ENCODE measurements at regions not wholly inside any gene's neighbourhood (a gene's known extent, or its start where the extent isn't known, plus 50 kb on each side); places are given as distances from the start of the nearest gene placed in this dataset.

GRCh38 chr1:238648296-238648695 lies 738.1 kb upstream of the CHRM3 start:
- no peak for DNase-seq (ENCODE audit: low read depth)
- TF ChIP-seq EZH2 (IDR thresholded peaks at IDR 0.05; ENCODE audit: insufficient read depth, low read length) (no peak), CTCF (IDR thresholded peaks at IDR 0.05; ENCODE audit: insufficient read depth, low read depth, low read length) (no peak)
- Histone ChIP-seq H3K36me3 (ENCODE audit: insufficient read depth, low read length) (no peaks in the 10 kb centered on the region), H3K79me2 (ENCODE audit: insufficient read depth, low read length) (no peaks in the 10 kb centered on the region), H3K4me2 (ENCODE audit: low read length) (peak overlapping the region; percentile 67), H4K20me1 (ENCODE audit: insufficient read depth, low read length) (no peaks in the 10 kb centered on the region), H3K27ac (ENCODE audit: low read depth, low read length) (peak overlapping the region; percentile 94), H3K9me3 (ENCODE audit: insufficient read depth, low read depth, low read length) (no peaks in the 10 kb centered on the region), H3K4me1 (ENCODE audit: insufficient read depth, low read length) (peaks cover 27% of the 10 kb centered on the region), H3K4me3 (ENCODE audit: insufficient read depth, low read depth, low read length) (no peak overlapping the region), H3K27me3 (ENCODE audit: insufficient read depth, low read length) (no peaks in the 10 kb centered on the region), H3K9ac (ENCODE audit: low read length) (peak overlapping the region; percentile 67), H2AFZ (ENCODE audit: low read depth, low read length) (no peak overlapping the region)
- peaks cover 35% of the 10 kb centered on the region for H3K4me1 Mint-ChIP-seq (ENCODE audit: low read depth, unreplicated experiment)
- no peak overlapping the region for H3K4me3 Mint-ChIP-seq (ENCODE audit: unreplicated experiment)
- peak overlapping the region; percentile 98 for H3K27ac Mint-ChIP-seq (ENCODE audit: unreplicated experiment)
- no peaks in the 10 kb centered on the region for H3K36me3 Mint-ChIP-seq (ENCODE audit: low read depth, unreplicated experiment)
- FAIRE-seq: peak; percentile 50
- H3K9me3 Mint-ChIP-seq (ENCODE audit: unreplicated experiment): no peaks in the 10 kb centered on the region
- no peaks in the 10 kb centered on the region for H3K27me3 Mint-ChIP-seq (ENCODE audit: low read depth, unreplicated experiment)

GRCh38 chr1:238647877-238648276 lies 738.5 kb upstream of the CHRM3 start:
- Mint-ChIP-seq H3K36me3 (ENCODE audit: low read depth, unreplicated experiment) (no peaks in the 10 kb centered on the region), H3K27ac (ENCODE audit: unreplicated experiment) (peak overlapping the region; percentile 98), H3K27me3 (ENCODE audit: low read depth, unreplicated experiment) (no peaks in the 10 kb centered on the region), H3K4me3 (ENCODE audit: unreplicated experiment) (no peak overlapping the region), H3K9me3 (ENCODE audit: unreplicated experiment) (no peaks in the 10 kb centered on the region), H3K4me1 (ENCODE audit: low read depth, unreplicated experiment) (peaks cover 32% of the 10 kb centered on the region)
- Histone ChIP-seq H4K20me1 (ENCODE audit: insufficient read depth, low read length) (no peaks in the 10 kb centered on the region), H3K27me3 (ENCODE audit: insufficient read depth, low read length) (no peaks in the 10 kb centered on the region), H3K4me1 (ENCODE audit: insufficient read depth, low read length) (peaks cover 24% of the 10 kb centered on the region), H3K27ac (ENCODE audit: low read depth, low read length) (peak overlapping the region; percentile 94), H3K36me3 (ENCODE audit: insufficient read depth, low read length) (no peaks in the 10 kb centered on the region), H2AFZ (ENCODE audit: low read depth, low read length) (no peak overlapping the region), H3K4me2 (ENCODE audit: low read length) (peak overlapping the region; percentile 67), H3K9me3 (ENCODE audit: insufficient read depth, low read depth, low read length) (no peaks in the 10 kb centered on the region), H3K4me3 (ENCODE audit: insufficient read depth, low read depth, low read length) (no peak overlapping the region), H3K79me2 (ENCODE audit: insufficient read depth, low read length) (no peaks in the 10 kb centered on the region), H3K9ac (ENCODE audit: low read length) (peak overlapping the region; percentile 67)
- no peak for TF ChIP-seq EZH2 (IDR thresholded peaks at IDR 0.05; ENCODE audit: insufficient read depth, low read length)
- TF ChIP-seq CTCF (IDR thresholded peaks at IDR 0.05; ENCODE audit: insufficient read depth, low read depth, low read length): no peak
- FAIRE-seq: peak; percentile 90
- DNase-seq (ENCODE audit: low read depth): peak; percentile 100

GRCh38 chr1:238642231-238642630 lies 744.1 kb upstream of the CHRM3 start:
- H3K36me3 ChIP-seq (ENCODE audit: insufficient read depth, low read length): no peaks in the 10 kb centered on the region
- Mint-ChIP-seq H3K4me1 (ENCODE audit: low read depth, unreplicated experiment) (peaks cover 12% of the 10 kb centered on the region), H3K9me3 (ENCODE audit: unreplicated experiment) (no peaks in the 10 kb centered on the region), H3K4me3 (ENCODE audit: unreplicated experiment) (no peak overlapping the region), H3K36me3 (ENCODE audit: low read depth, unreplicated experiment) (no peaks in the 10 kb centered on the region), H3K27me3 (ENCODE audit: low read depth, unreplicated experiment) (no peaks in the 10 kb centered on the region), H3K27ac (ENCODE audit: unreplicated experiment) (no peak overlapping the region)
- no peak overlapping the region for H2AFZ ChIP-seq (ENCODE audit: low read depth, low read length)
- peaks cover 7% of the 10 kb centered on the region for H3K4me1 ChIP-seq (ENCODE audit: insufficient read depth, low read length)
- DNase-seq (ENCODE audit: low read depth) (peak; percentile 85), FAIRE-seq (no peak)
- H3K27ac ChIP-seq (ENCODE audit: low read depth, low read length): peak overlapping the region; percentile 51
- H3K9me3 ChIP-seq (ENCODE audit: insufficient read depth, low read depth, low read length): no peaks in the 10 kb centered on the region
- no peaks in the 10 kb centered on the region for H3K79me2 ChIP-seq (ENCODE audit: insufficient read depth, low read length)
- no peak overlapping the region for H3K9ac ChIP-seq (ENCODE audit: low read length)
- H3K4me2 ChIP-seq (ENCODE audit: low read length): no peak overlapping the region
- no peak for TF ChIP-seq EZH2 (IDR thresholded peaks at IDR 0.05; ENCODE audit: insufficient read depth, low read length)
- no peak for TF ChIP-seq CTCF (IDR thresholded peaks at IDR 0.05; ENCODE audit: insufficient read depth, low read depth, low read length)
- H3K4me3 ChIP-seq (ENCODE audit: insufficient read depth, low read depth, low read length): no peak overlapping the region
- no peaks in the 10 kb centered on the region for H3K27me3 ChIP-seq (ENCODE audit: insufficient read depth, low read length)
- no peaks in the 10 kb centered on the region for H4K20me1 ChIP-seq (ENCODE audit: insufficient read depth, low read length)

Measured in astrocyte (in vitro differentiated cells and primary cell).